Suppressor macrophage treated with lipopolysaccharide for 4 hours (primary cell): ENCODE measurements at regions not wholly inside any gene's neighbourhood (a gene's known extent, or its start where the extent isn't known, plus 50 kb on each side); places are given as distances from the start of the nearest gene placed in this dataset.
"Not testable (repeated sequence)": the region's sequence is repeated elsewhere in the genome, so short reads cannot be mapped to it uniquely, and the experiment has no call there.

ENCODE experiments used
- DNase-seq: peaks from one replicate; pipeline ENCODE4 v3.0.0-alpha.2; 2020

DNA sequence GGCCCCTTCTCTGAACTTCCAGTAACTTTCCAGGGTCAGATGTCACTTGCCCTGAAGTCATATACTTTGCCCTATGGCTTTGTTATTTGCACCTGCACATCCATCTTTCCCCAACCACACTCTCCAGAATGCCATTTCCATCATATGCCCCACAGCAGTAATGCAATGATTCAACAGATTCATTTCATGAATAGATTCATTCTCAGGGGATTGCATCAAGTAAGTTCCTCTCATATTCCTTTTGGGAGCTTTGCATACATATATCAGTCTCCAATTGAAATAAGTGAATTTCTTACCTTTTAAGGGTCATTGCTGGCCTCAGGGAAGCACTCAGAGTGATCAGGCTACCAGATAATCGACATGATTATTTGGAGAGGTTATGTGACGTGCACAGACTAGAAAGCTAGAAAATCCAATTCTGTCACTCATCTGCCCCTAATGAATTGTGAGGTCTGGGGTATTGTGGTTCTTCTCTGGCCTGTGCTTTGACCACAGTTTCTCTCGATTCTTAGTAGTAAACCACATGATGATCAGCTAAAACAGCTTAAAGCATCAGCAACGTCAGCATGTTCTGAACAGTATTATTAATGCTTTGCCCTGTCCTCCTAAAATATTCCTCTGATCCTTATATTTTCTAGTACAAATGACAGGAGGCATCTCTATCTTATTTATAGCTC lies 179.9 kb downstream of the ATPSCKMT start:
- no peak for DNase-seq

DNA sequence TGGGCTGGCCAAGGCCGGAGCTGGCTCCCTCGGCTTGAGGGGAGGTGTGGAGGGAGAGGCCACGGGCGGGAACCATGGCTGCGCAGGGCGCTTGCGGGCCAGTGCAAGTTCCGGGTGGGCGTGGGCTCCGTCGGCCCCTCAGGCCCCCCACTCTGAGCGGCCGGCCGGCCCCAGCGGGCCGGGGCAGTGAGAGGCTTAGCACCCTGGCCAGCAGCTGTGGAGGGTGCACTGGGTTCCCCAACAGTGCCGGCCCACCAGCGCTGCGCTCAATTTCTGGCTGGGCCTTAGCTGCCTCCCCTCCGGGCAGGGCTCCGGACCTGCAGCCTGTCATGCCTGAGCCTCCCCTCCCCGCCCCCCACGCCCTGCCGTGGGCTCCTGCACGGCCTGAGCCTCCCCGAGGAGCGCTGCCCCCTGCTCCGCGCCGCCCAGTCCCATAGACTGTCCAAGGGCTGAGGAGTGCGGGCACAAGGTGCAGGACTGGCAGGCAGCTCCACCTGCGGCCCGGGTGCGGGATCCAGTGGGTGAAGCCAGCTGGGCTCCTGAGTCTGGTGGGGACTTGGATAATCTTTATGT lies 184.2 kb downstream of the ATPSCKMT start:
- no peak for DNase-seq

DNA sequence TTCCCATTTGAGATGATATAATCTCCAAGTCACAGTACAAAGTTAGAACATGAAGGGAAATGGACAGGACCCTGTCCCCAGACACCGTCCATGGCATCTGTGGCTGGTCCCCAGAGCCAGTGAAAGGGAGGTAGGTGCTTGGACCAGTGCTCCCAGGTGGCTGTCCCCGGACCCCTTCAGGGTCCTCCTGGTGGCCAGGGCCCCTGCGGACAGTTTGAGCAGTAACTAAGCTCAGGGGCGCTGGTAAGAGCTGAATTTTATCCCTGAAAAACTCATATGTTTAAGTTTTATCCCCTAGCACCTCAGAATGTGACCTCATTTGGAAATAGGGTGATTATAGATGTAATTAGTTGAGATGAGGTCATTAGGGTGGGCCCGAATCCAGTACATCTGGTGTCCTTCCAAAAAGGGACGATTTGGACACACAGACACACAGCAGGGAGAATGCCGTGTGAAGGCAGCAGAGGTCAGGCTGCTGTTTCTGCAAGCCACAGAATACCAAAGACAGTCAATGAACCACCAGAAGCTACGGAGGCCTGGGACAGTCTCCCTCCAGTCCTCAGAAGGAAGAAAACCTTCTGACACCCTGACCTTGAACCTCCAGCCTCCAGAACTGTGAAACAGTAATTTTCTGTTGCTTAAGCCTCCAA lies 185.0 kb downstream of the ATPSCKMT start:
- DNase-seq, result no peak

DNA sequence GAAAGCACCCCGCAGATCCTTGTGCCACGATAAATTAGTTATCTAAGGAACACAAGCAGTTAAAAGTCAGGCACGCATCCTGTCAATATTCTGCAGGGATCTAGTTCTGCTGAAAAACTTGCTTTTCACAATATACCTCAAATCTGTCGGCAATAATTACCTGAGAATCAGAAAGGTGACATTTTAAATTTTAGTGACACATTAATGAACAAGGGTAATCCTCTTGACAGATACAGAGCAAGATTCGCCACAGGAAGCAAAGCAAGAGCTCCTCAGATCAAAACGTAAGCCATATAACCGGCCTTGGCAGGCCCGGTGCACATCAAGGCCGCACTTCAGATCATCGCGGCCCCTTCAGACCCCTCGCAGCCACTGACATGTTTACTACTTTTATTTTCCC lies 185.7 kb downstream of the ATPSCKMT start:
- no peak for DNase-seq

DNA sequence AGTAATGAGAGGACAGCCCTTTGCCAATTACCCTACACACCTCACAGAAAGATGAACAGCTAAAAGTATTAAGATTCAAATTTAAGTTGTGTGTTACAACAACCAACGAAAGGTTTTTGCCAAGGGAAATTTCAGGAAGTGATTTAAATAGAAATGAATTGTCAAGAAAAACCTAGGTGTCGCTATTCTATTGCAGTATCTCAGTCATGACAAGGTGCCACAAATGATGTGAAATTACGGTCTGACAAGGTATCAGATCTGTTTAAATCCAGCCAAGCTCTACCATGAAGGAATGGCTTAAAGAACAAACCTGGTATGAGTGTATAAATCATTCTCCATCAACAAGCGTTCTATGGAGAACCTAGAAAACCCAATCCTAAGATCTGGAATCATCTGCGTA lies 189.7 kb downstream of the ATPSCKMT start:
- DNase-seq, result no peak

- DNase-seq, result no peak
These were observed 190.1 kb downstream of the ATPSCKMT start for GRCh38 chr5:10059556-10059955.

DNA sequence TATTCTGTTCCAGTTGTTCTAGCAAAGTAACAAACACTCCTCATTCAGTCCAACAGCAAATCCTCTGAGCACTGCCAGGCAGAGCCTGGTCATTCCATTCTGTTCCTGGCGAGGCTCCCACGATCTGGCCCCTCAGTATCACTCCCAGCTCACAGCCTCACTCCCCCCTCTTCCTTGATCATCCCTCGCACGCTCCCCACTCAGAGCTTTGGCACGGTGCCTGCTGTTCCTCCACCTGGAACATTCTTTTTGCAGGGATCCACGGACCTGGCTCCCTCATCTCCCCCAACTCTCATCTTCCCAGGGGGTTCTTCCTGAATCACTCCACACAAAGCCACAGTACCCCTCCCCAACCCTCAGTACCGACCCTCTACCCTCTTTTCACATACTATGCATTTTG lies 192.3 kb downstream of the ATPSCKMT start:
- DNase-seq, result no peak

DNA sequence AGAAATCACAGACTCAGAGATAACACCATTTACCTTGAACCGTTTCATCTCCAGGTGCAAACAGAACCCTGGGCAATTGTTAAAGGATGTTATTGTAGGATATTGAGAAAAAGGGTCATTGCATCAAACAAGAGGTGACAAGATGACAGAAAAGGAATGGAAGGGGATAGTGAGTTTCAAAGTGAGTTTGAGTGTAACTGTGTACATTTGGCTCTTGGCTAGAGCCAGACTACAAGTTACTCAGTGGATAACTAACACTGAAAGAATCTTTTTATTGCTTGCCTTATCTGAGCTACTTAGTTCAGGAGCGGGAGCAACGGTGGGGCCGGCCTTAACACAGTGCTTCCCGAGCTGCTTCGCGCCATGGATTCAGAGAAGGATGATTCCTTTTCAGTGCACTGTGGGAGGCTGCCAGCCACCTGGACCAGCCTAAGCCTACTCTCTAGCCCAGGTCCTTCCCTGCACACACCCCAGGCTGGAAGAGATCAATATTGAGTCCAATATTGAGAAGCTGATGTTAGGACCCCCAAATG lies 193.4 kb downstream of the ATPSCKMT start:
- DNase-seq, result no peak

- no peak for DNase-seq
These were observed 199.7 kb downstream of the ATPSCKMT start for GRCh38 chr5:10049858-10050455.

DNA sequence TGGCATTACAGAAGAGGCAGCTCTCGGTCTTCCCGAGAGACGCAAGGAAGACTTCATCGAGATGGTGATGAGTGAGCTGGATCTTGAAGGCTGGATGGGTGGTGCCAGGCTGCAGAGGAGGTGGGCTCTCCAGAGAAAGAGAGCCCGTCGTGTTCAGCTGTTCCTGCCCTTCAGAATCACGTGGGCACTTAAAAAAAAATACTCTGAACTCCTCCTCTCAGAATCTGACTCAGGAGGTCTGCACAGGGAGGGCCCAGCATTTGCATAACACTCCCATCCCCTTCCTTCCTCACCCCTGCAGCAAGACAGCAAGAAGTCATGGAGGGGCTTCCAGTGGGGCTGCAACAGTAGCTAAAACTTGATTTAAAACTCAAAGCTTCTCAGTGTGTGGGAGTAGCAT lies 203.0 kb downstream of the ATPSCKMT start:
- DNase-seq, result no peak

DNA sequence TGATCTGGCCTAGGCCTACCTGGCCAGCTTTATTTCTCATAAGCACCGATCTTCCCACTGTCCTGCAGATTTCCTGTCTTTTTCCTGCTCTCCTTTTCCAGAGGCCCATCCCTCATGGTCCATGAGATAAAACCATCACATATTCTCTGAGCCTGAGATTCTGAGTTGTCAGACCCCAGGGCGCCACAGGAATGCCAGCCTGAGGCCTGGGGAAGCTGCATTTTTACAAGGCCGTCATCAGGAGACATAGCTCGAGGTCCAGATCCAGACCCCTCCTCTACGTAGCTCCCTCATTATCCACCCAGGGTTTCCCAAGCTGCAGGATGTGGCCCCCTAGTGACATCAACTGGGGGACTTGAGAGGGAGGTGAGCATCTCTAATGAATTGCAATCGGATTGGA lies 204.3 kb downstream of the ATPSCKMT start:
- no peak for DNase-seq

GRCh38 chr5:10036136-10036815 lies 213.4 kb downstream of the ATPSCKMT start:
- no peak for DNase-seq

- DNase-seq, result no peak
These were observed 215.7 kb downstream of the ATPSCKMT start for GRCh38 chr5:10034001-10034400.

DNA sequence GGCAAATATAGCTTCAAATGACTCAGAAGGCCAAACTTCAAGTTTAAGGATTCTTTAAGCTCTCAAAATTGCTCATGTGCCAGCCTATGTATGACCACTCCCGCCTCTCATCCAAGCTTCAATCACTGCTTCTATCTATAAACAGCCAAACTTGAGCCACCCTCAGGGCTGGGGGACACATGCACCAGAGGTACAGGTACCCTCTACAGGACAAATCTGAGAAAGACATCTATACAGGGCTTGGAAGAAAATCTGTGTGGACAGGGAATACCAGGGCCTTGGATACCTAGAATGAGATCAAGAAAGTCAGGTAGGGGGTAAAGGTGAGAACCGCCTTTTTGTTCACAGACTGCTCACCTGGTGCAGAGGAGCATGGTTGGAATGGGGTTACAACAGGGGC lies 217.9 kb downstream of the ATPSCKMT start:
- no peak for DNase-seq

- DNase-seq, result no peak
These were observed 219.4 kb downstream of the ATPSCKMT start for GRCh38 chr5:10030219-10030831.

- DNase-seq, result no peak
These were observed 226.2 kb downstream of the ATPSCKMT start for GRCh38 chr5:10023494-10023893.

GRCh38 chr5:10021248-10021647 lies 228.4 kb downstream of the ATPSCKMT start:
- DNase-seq, result no peak

DNA sequence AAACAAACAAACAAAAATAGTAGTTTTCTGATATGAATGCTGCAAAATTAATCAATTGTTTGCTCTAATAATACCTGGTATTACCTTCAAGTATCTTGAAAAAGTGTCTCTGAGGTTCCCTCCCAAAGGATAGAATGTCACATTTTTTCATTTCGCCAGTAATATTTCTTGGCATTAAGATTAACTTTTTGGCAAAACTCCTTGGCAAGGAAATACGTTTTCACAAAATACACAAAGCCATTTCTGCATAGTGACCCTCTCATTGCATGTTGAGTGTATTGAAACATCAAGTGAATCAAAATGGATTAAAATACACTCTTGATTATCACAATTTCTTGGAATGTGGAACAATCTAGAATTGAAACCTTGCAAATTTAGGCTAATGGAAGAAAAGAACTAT lies 230.5 kb downstream of the ATPSCKMT start:
- no peak for DNase-seq

- DNase-seq, result no peak
These were observed 231.3 kb downstream of the ATPSCKMT start for GRCh38 chr5:10018201-10019069.

DNA sequence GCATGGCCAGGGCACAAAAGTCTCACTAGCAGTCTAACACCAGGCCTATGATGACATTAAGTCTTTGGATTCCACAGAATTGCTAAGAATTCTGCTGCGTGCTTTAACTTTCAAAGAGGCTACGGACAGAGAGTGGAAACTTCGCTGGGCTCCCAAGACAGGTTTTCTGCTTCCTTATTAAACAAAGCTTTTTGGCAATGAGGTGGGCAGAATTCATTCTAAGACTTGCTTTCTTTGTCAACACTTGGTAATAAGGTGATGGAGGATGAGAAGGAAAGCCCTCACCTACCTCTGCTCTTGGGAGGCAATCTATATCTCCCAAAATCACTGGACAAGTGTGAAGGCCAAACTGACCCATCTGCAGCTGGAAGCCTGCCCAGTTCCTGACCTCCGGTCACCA lies 231.9 kb downstream of the ATPSCKMT start:
- DNase-seq, result no peak

- not testable (repeated sequence) for DNase-seq
These were observed 233.1 kb downstream of the ATPSCKMT start for GRCh38 chr5:10016559-10016958.

- not testable (repeated sequence) for DNase-seq
These were observed 234.0 kb downstream of the ATPSCKMT start for GRCh38 chr5:10015681-10016080.
